Umbilical cord (tissue), 1 donor: ENCODE measurements at regions not wholly inside any gene's neighbourhood (a gene's known extent, or its start where the extent isn't known, plus 50 kb on each side); places are given as distances from the start of the nearest gene placed in this dataset.
"Not testable (repeated sequence)": the region's sequence is repeated elsewhere in the genome, so short reads cannot be mapped to it uniquely, and the experiment has no call there.

Experiments
- DNase-seq: peaks from one replicate; pipeline ENCODE4 v3.0.0-alpha.2; 2015; ENCODE audit warnings: low spot score

GRCh38 chr10:124167925-124168324 lies 74.5 kb upstream of the CHST15 start:
- not testable (repeated sequence) for DNase-seq

DNA sequence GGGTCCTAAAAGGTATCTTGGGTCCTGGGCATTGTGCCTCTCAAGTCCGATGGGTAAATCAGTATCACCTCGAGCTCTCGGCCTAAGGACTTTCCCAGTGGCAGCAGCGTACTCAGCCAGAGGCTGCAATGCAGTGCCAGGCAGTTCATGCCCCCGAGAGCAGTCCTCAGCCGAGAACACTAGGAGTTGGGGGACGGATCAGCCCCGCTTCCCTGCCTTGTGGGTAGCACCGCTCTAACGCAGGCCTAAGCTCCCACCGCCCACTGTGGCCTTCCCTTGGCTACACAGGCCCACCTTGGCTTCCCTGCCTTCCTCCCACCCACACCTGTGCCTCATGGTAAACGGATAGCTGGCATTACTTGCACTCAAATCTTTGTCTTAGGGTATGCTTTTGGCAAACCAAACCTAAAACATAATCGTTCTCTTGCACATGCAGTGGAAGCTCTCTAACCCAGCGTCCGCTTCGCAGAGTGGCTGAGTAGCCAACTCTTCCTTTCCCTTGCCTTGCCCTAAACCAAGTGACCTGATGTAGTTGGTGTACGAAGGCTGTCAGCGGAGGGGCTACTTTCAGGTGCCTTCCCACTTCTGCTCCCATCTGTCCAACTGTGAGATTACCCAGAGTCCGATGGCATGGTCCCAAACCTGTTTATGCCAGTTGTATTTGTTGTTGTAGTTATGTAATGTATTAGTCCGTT lies 73.2 kb upstream of the CHST15 start:
- DNase-seq = no peak

- DNase-seq = no peak
These were observed 72.4 kb upstream of the CHST15 start for GRCh38 chr10:124165827-124166226.

DNA sequence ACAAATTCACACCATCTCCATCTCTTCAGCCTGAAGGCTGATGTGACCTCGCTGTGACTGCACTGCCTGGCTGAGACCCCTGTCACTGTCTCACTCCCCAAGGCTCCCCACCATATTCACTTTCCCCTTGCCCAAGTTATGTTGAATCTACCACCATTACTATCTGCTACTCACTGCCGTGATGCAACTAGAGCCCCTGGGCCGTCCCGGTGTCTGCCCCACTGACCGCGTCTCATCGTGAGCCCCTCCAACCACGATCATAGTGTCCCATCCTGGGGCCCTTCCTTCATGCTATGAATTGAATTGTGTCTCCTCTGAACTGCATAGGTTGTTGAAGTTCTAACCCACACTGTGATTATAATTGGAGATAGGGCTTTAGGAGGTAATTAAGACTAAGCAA lies 71.9 kb upstream of the CHST15 start:
- no peak for DNase-seq

DNA sequence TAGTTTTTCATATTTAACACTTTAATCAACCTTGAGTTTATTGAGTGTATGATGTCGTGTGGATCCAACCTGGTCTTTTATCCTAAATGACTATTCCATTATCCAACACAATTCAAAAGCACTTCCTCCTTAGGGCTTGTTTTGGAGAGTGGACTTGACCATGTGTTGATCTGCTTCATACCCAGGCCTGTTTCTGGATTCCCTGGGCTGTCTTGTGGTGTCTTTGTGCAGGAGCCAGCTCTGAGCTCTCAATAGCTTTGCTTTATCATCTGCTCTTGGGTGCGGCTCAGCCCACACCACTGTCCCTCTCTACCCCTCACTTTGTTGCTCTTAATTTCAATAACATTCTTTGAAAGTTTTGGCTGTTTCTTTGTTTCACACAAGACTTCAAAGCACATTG lies 70.9 kb upstream of the CHST15 start:
- DNase-seq = no peak

GRCh38 chr10:124162774-124163354 lies 69.5 kb upstream of the CHST15 start:
- no peak for DNase-seq

DNA sequence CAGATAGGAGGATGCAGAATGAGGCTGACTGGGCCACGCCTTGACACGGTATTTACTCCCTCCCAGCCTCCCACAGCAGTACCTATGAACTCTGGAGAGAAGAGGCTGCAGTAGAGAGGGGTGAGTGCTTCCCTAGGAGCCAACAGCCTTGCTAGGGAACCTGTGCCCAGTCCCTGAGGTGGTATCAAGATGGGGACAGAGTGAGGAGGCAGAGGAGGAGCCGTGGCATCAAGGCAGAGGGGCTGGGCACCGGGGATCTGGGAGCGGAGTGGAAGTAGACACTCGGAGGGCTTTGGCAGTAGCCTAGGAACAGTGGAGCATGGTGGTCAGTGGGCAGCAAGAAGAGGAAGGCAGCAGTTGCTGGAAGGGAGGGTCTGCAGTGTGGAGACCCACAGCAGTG lies 68.7 kb upstream of the CHST15 start:
- DNase-seq = no peak

- DNase-seq = no peak
These were observed 68.2 kb upstream of the CHST15 start for GRCh38 chr10:124161601-124162000.

DNA sequence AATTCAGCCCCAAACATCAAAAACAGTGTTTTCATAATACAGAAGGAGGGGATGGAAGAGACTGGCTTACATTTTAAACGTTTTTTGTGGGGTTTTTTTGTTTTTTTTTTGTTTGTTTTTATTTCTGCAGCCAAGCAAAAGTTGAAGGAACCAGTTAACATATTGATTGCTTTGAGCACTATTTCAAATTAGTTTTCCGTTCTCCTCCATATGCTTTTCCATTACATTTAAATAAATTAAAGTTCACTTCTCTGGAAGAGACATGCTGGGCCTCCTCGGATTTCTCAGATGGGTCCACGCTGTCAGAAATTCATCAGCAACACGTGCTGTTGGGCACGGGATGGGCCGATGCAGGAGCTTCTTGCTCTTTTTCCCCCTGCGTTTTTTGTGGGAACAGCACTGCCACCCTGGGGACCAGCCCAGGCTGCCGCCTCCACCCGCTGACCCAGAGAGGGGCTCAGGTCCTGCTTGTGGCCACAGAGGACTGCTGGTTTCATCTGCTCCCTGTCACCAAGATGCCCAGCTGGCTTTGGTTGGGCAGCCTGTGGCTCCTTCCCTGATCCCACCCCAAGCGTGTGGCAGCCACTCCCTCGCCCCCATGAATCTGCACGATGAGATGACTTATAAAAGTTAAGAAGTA lies 67.7 kb upstream of the CHST15 start:
- DNase-seq = no peak

GRCh38 chr10:124160176-124160575 lies 66.8 kb upstream of the CHST15 start:
- DNase-seq = no peak

DNA sequence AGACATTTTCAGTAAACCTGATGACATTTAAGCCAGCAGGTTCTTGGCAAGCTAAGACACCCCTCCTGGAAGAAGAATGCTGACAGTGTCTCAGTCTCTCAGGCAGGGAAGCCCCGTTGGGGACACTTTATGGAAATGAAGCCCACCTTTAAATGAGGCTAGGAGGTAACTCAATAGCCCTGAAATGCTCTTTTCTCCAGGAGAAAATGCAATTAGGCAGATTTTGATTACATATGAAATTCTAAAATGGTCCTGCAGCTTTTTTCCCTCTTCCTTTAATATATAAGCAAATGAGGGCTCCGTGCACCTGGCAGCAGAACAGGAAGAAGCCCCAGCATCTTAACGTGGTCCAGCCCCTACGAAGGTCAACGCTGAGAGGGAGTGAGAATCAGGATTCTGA lies 65.8 kb upstream of the CHST15 start:
- no peak for DNase-seq

GRCh38 chr10:124158592-124158991 lies 65.2 kb upstream of the CHST15 start:
- no peak for DNase-seq

- DNase-seq = peak; percentile 77
These were observed 63.9 kb upstream of the CHST15 start for GRCh38 chr10:124157271-124157681.

DNA sequence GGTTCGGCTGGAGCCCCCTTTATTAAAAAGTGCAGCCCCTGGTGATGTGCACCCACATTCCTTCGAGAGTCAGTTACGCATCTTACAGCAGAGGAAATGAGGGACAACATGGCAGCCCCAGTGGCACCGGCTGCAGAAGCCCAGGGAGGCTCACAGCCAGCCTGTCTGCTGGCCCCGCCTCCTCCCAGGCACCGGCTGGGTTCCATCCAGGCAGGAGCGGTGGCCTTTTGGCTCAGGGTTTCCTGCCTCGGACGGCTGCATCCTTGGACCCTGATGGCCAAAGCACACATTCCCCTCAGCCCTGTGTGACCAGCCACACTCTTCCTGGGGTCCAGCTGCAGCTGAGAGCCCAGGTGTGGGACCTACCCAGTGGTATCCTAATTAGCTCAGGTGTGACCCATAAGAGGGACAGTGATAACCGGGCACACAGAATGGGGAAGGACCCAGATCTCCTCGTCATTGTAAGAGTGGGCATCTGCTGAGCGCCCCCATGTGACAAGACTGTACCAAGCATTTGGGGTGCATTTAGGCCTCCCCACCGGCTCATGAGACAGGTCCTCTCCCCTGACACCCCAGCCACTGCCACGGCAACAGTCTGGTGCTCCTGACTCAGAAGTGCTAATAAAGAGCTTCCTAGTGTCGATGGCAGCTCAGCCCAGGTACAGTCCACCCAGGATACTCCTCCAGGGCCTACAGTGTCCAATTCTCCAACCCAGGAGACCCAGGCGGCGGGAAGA lies 63.3 kb upstream of the CHST15 start:
- DNase-seq = no peak

DNA sequence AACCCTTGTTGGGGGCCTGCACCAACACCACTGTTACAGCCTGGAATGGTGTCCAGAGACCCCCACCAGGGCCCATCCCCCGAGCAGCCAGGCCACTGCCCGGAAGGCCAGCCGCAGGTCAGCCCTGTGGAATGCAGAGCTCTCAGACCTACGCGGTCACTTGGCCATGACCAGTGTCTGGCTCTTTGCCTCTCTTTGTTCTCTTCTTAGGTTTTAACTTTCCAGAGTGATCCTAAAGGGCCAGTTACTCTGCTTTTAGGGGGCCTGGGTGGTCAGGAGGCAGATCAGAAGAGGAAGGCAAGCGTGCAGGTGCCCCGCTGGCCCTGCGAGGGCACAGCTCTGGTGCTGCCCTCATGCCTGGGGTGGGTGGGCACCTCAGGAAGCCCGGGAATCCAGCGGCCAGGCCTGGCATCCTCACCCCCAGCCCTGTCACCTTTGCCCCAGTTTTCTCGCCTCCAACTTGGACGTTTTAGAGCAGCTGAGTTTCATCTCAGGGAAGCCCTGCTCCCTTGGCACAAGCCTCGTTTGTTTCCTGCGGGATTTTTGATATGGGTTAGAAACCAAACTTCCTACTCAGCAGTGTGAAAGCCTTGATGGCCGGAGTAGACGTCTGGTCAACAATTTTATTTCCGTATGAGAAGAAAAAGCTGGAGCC lies 62.5 kb upstream of the CHST15 start:
- DNase-seq = peak; percentile 50

DNA sequence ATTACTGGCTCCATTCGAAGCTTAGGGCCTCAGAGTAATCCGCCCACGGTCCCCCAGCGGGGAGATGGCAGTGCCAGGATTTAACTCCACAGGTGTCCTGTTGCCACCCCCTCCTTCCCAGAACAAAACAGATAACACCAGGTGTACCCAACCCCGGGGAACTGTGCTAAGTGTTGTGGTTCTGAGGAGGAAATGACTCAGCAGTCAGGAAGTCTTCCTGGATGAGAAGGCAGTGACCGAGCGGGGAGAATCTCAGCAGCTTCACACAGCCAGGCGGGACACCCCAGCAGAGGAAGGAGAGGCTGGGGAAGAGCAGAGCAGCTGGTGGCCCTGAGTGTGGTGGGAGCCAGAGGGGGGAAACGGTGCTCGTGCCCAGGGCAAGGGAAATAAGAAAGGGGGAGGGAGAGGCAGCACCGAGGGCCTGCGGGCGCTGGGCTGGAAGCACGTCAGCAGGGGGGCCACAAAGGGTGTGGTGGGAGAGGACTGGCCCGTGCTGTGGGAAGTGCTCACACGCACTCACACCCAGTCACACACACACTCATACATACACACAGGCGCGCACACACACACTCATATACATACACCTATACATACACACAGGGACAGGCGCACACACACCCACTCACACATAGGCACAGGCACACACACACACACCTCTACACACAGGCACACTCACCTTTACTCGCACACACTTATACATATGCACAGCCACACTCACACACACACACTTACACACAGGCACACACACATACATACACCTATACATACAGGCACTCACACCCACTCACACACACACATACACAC lies 59.8 kb upstream of the CHST15 start:
- peak; percentile 81 for DNase-seq

DNA sequence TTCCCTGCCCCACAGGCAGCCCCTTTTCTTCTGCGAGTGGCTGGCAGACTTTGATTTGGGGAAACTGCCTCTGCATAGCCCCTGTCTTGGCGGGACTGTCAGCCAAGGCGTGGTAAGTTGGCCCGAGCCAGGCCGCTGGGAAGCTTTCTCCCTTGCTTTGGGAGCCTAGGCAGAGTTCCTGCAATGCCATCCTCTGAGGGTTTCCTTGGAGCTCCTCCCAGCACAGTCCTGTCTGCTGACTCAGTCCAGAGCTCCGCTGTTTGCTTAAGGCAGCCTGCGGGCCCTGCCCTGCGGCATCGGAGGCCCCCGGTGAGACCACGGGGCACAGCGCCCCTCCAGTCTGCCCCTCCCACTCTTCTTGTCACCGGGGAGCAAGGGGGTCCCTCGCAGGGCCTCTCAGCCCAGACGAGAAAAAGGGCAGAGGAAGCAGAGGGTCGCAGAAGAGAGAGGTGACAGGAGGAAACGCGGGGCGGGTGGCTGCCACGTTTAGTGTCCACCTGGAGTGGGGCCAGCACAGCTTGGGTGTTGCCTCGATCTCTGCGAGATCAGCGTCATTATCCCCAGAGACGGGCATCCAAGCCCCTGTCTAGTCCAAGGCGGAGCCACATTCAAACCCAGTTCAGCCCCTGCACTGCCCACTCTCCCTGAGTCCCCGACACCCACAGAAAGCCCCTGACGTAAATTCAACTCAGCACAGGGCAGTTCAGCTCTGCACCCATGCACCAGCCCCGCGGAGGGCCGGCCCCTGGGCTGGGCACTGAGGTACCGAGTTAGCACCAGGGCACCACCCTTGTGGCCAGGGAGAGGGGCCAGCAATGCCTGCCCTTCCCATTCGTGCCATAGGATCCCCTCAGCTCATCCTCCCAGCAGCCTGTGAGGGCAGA lies 59.0 kb upstream of the CHST15 start:
- peak; percentile 91 for DNase-seq

DNA sequence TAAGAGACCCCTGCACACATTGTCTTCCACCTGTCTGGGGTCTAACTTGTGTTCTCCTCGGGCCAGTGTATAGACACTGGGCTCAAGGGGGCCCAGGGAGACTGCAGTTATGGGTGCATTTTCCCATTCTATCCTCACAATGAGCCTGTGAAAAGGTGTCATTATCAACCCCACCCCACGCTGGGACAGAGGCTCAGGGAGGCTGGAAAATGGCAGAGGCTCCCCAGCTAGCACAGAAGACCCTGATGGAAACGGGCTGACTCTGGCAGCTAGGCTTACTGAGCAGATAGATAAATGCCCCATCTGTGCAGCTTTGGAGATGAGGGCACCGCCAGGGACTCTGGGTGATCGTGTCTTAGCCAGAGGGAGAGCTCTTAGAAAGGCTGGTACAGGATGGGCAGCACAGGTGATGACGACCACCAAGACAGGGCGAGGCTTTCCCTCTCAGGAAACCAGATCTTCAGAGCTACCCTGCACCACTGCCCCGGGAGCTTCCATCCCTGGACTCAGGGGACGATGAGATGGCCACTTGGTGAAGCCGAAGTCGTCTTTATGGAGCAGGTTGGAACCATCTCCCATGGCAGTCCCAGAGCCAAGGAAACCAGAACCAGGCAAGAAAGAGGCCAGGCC lies 58.2 kb upstream of the CHST15 start:
- DNase-seq = no peak

DNA sequence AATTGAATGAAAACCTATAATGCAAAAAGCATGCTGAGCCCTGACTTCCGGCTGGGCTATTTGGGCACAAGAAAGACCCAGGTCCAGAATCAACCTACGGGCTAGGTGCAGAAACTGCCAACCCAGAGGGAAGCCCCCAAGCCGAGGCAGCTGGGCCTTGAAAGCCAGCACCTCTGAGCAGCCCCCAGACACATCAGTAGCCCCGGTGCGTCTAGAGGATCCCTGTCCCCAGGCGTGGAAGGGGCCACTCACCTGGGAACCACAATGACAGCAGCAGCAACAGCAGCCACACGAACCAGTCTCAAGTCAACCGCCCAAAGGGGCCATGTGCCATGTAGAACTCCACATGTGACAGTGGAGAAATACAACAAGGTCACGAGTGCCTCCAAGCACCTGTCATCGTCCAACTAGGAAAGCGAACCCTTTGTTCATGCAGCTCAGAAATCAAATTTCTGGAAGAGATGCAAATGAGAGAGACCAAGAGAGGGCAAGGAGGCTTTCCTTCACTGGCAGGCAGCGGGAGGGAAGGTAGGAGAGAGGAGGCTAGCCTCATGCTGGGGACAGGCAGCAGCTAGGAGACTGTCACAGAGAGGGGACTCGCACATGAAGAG lies 57.5 kb upstream of the CHST15 start:
- no peak for DNase-seq
